ENCODE measurements at regions not wholly inside any gene's neighbourhood (a gene's known extent, or its start where the extent isn't known, plus 50 kb on each side); places are given as distances from the start of the nearest gene placed in this dataset.
A peak's percentile ranks its signal among the peaks of the same experiment; 100 is the strongest.

GRCh38 chr17:77372444-77373298, 231.9 kb downstream of the SEC14L1 start:
- H3K4me3 Mint-ChIP-seq = peak overlapping the region; percentile 80 to 92 (median 81)
- ATAC-seq (replicated peaks in 1 of 4) (peak; percentile 42 to 51 (median 44)), DNase-seq (peak in 33 of 35 experiments; percentile 28 to 71 (median 50))
- peaks cover 0 to 2% of the 10 kb centered on the region in 2 donors for H3K36me3 ChIP-seq (ENCODE audit: control insufficient read depth in 2 of 2, extremely low read depth in 1 of 2, insufficient read depth in 1 of 2, low read length in 1 of 2)
- 0% methylated on average over 49 of the region's 64 CpGs for WGBS (ENCODE audit: insufficient coverage)
- peak overlapping the region; percentile 52 to 98 for H3K4me3 ChIP-seq (ENCODE audit: control insufficient read depth in 1 of 2, extremely low read depth in 1 of 2, low read length in 1 of 2)
- H3K27ac Mint-ChIP-seq = peak overlapping the region; percentile 92
- no peaks in the 10 kb centered on the region for H3K9me3 ChIP-seq
- H3K27ac ChIP-seq (ENCODE audit: low read length) = peak overlapping the region; percentile 58
- H3K4me1 ChIP-seq (ENCODE audit: control insufficient read depth in 1 of 2, extremely low read depth in 1 of 2, insufficient read depth in 2 of 2, low read length in 2 of 2) = peaks cover 32 to 73% of the 10 kb centered on the region in 2 experiments
- ChIA-PET POLR2A (no interaction called here), CTCF (interaction anchor here in 1 of 2 donors (0.7 to 1.0 kb wide), 2 partner anchors 122 to 651 kb away, joined by 3 read pairs; no protein-coding TSS in a partner anchor)
- H3K9me3 Mint-ChIP-seq = no peaks in the 10 kb centered on the region
- H3K27me3 ChIP-seq (replicated peaks in 1 of 2; ENCODE audit: control insufficient read depth in 2 of 2, extremely low read depth in 1 of 2, insufficient read depth in 2 of 2, low read length in 1 of 2) = no peaks in the 10 kb centered on the region
- H3K36me3 Mint-ChIP-seq = peaks cover 3% of the 10 kb centered on the region
- no peaks in the 10 kb centered on the region for H3K27me3 Mint-ChIP-seq
- H3K4me1 Mint-ChIP-seq = peaks cover 61 to 71% (median 65%) of the 10 kb centered on the region in 3 donors

GRCh38 chr17:77373299-77374169, 232.8 kb downstream of the SEC14L1 start:
- CTCF ChIA-PET = interaction anchor here in 1 of 2 donors (0.6 to 1.9 kb wide), 5 partner anchors 16 to 650 kb away, joined by 3 to 4 read pairs (median 3); no protein-coding TSS in a partner anchor
- Histone ChIP-seq H3K4me1 (ENCODE audit: control insufficient read depth in 1 of 2, extremely low read depth in 1 of 2, insufficient read depth in 2 of 2, low read length in 2 of 2) (peaks cover 40 to 81% of the 10 kb centered on the region in 2 experiments), H3K27me3 (replicated peaks in 1 of 2; ENCODE audit: control insufficient read depth in 2 of 2, extremely low read depth in 1 of 2, insufficient read depth in 2 of 2, low read length in 1 of 2) (no peaks in the 10 kb centered on the region), H3K4me3 (ENCODE audit: control insufficient read depth in 1 of 2, extremely low read depth in 1 of 2, low read length in 1 of 2) (peak overlapping the region; percentile 89 to 98), H3K27ac (ENCODE audit: low read length) (peak overlapping the region; percentile 48), H3K9me3 (no peaks in the 10 kb centered on the region), H3K36me3 (ENCODE audit: control insufficient read depth in 2 of 2, extremely low read depth in 1 of 2, insufficient read depth in 1 of 2, low read length in 1 of 2) (peaks cover 0 to 3% of the 10 kb centered on the region in 2 donors)
- POLR2A ChIA-PET = interaction anchor here in 1 of 2 donors (0.6 kb wide), 1 partner anchor 41 kb away, joined by 3 read pairs; no protein-coding TSS in a partner anchor
- Mint-ChIP-seq H3K27ac (peak overlapping the region; percentile 97 to 99), H3K36me3 (peaks cover 3% of the 10 kb centered on the region), H3K27me3 (no peaks in the 10 kb centered on the region), H3K4me1 (peaks cover 69 to 79% (median 71%) of the 10 kb centered on the region in 3 donors), H3K9me3 (no peaks in the 10 kb centered on the region), H3K4me3 (peak overlapping the region; percentile 92 to 100 (median 99))
- DNase-seq = peak in 29 of 35 experiments; percentile 22 to 70 (median 39)
- under 1% methylated on average over 78 of the region's 90 CpGs for WGBS (ENCODE audit: insufficient coverage)
- ATAC-seq (replicated peaks in 1 of 4) = peak; percentile 32 to 39 (median 36)

GRCh38 chr17:77374170-77374936, 233.6 kb downstream of the SEC14L1 start:
- POLR2A ChIA-PET = interaction anchor here (0.5 to 1.0 kb wide), 4 partner anchors 25 to 1665 kb away, joined by 3 to 6 read pairs (median 3); partner anchors contain the start of gene TNRC6C (in 1 of the 2)
- peaks cover 78 to 81% (median 79%) of the 10 kb centered on the region in 3 donors for H3K4me1 Mint-ChIP-seq

GRCh38 chr17:77375108-77375916, 234.5 kb downstream of the SEC14L1 start:
- Histone ChIP-seq H3K4me3 (ENCODE audit: control insufficient read depth in 1 of 2, extremely low read depth in 1 of 2, low read length in 1 of 2) (peak overlapping the region; percentile 89 to 98), H3K27me3 (replicated peaks in 1 of 2; ENCODE audit: control insufficient read depth in 2 of 2, extremely low read depth in 1 of 2, insufficient read depth in 2 of 2, low read length in 1 of 2) (no peaks in the 10 kb centered on the region), H3K9me3 (no peaks in the 10 kb centered on the region), H3K4me1 (ENCODE audit: control insufficient read depth in 1 of 2, extremely low read depth in 1 of 2, insufficient read depth in 2 of 2, low read length in 2 of 2) (peaks cover 50 to 85% of the 10 kb centered on the region in 2 experiments), H3K27ac (ENCODE audit: low read length) (peak overlapping the region; percentile 64), H3K36me3 (ENCODE audit: control insufficient read depth in 2 of 2, extremely low read depth in 1 of 2, insufficient read depth in 1 of 2, low read length in 1 of 2) (peaks cover 0 to 7% of the 10 kb centered on the region in 2 donors)
- ChIA-PET CTCF (interaction anchor here (1.0 to 1.9 kb wide), 6 partner anchors 14 to 66 kb away, joined by 4 to 5 read pairs (median 4); no protein-coding TSS in a partner anchor), POLR2A (interaction anchor here in 1 of 2 donors (1.0 kb wide), 1 partner anchor 583 kb away, joined by 3 read pairs; the partner anchor contains the start of gene TNRC6C)
- H3K36me3 Mint-ChIP-seq = peaks cover 3% of the 10 kb centered on the region
- peaks cover 81 to 85% (median 82%) of the 10 kb centered on the region in 3 donors for H3K4me1 Mint-ChIP-seq
- WGBS (ENCODE audit: insufficient coverage) = 40% methylated on average over 11 of the region's 19 CpGs
- H3K27ac Mint-ChIP-seq = peak overlapping the region; percentile 97 to 99
- DNase-seq (no peak), ATAC-seq (replicated peaks in 1 of 4) (no peak)
- H3K9me3 Mint-ChIP-seq = no peaks in the 10 kb centered on the region
- H3K27me3 Mint-ChIP-seq = no peaks in the 10 kb centered on the region
- peak overlapping the region; percentile 92 to 100 (median 99) for H3K4me3 Mint-ChIP-seq

More at GRCh38 chr17:77374170-77374936, 233.6 kb downstream of the SEC14L1 start:
- 4% methylated on average over 27 of the region's 34 CpGs for WGBS (ENCODE audit: insufficient coverage)
- Histone ChIP-seq H3K27ac (ENCODE audit: low read length) (peak overlapping the region; percentile 48), H3K36me3 (ENCODE audit: control insufficient read depth in 2 of 2, extremely low read depth in 1 of 2, insufficient read depth in 1 of 2, low read length in 1 of 2) (peaks cover 0 to 7% of the 10 kb centered on the region in 2 donors), H3K27me3 (replicated peaks in 1 of 2; ENCODE audit: control insufficient read depth in 2 of 2, extremely low read depth in 1 of 2, insufficient read depth in 2 of 2, low read length in 1 of 2) (no peaks in the 10 kb centered on the region), H3K4me1 (ENCODE audit: control insufficient read depth in 1 of 2, extremely low read depth in 1 of 2, insufficient read depth in 2 of 2, low read length in 2 of 2) (peaks cover 48 to 86% of the 10 kb centered on the region in 2 experiments), H3K9me3 (no peaks in the 10 kb centered on the region), H3K4me3 (ENCODE audit: control insufficient read depth in 1 of 2, extremely low read depth in 1 of 2, low read length in 1 of 2) (peak overlapping the region; percentile 89 to 98)
- ATAC-seq (replicated peaks in 1 of 4) = peak; percentile 66 to 72 (median 68)
- Mint-ChIP-seq H3K27ac (peak overlapping the region; percentile 97 to 99), H3K4me3 (peak overlapping the region; percentile 92 to 100 (median 99)), H3K9me3 (no peaks in the 10 kb centered on the region), H3K36me3 (peaks cover 3% of the 10 kb centered on the region), H3K27me3 (no peaks in the 10 kb centered on the region)
- peak; percentile 56 to 86 (median 69) for DNase-seq
- CTCF ChIA-PET = interaction anchor here in 1 of 2 donors (0.6 to 1.9 kb wide), 6 partner anchors 15 to 67 kb away, joined by 3 to 5 read pairs (median 4); no protein-coding TSS in a partner anchor
